MG63 (cell line): ENCODE measurements at regions not wholly inside any gene's neighbourhood (a gene's known extent, or its start where the extent isn't known, plus 50 kb on each side); places are given as distances from the start of the nearest gene placed in this dataset.

Source experiments
- DNase-seq: peaks from one replicate; pipeline ENCODE4 v3.0.0-alpha.2; 2020
- H3K27me3 ChIP-seq: fragments of 250-450 bp; sonication (Bioruptor Pico); 2 replicates; pipeline ENCODE4 v1.5.1; 2020; ENCODE audit warnings: mild to moderate bottlenecking, moderate library complexity
- H3K36me3 ChIP-seq: fragments of 250-450 bp; sonication (Bioruptor Pico); 2 replicates; pipeline ENCODE4 v1.5.1; 2020; ENCODE audit warnings: mild to moderate bottlenecking, moderate library complexity
- H3K4me3 ChIP-seq: fragments of 250-450 bp; sonication (Bioruptor Pico); 2 replicates; pipeline ENCODE4 v1.5.1; 2020; ENCODE audit warnings: mild to moderate bottlenecking, moderate library complexity
- H3K9me3 ChIP-seq: fragments of 250-450 bp; sonication (Bioruptor Pico); 2 replicates; pipeline ENCODE4 v1.5.1; 2020; ENCODE audit warnings: mild to moderate bottlenecking, moderate library complexity

GRCh38 chr10:85147346-85148250, 819.2 kb downstream of the CCSER2 start:
- no peaks in the 10 kb centered on the region for H3K36me3 ChIP-seq
- H3K27me3 ChIP-seq, result no peaks in the 10 kb centered on the region
- H3K9me3 ChIP-seq, result no peaks in the 10 kb centered on the region
- H3K4me3 ChIP-seq, result no peak overlapping the region
- no peak for DNase-seq

- DNase-seq, result no peak
- no peaks in the 10 kb centered on the region for H3K9me3 ChIP-seq
- no peaks in the 10 kb centered on the region for H3K36me3 ChIP-seq
- no peak overlapping the region for H3K4me3 ChIP-seq
- no peaks in the 10 kb centered on the region for H3K27me3 ChIP-seq
Observed at GRCh38 chr10:85148693-85149640, 820.6 kb downstream of the CCSER2 start.

GRCh38 chr10:85149766-85150165, 821.4 kb downstream of the CCSER2 start:
- no peak for DNase-seq
- no peaks in the 10 kb centered on the region for H3K36me3 ChIP-seq
- H3K9me3 ChIP-seq, result no peaks in the 10 kb centered on the region
- H3K27me3 ChIP-seq, result no peaks in the 10 kb centered on the region
- H3K4me3 ChIP-seq, result no peak overlapping the region

DNA sequence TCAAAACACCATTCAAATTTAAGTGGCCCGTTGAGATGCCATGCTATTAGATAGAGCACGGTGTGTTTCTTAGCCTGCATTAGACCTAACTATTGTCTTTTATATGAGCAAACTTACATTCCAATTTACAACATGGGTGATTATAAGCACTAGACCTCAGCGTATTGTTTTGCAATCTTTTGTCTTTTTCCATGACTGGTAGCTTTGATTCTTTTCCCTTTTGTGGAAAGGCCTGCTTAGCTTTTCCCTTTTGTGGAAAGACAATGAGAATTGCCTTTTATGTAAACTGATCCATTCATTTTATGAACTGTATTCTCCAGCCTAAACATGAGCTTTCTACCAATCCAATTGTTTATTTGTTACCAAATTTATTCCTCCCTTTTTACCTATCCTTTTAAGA, 823.1 kb downstream of the CCSER2 start:
- DNase-seq, result no peak
- H3K27me3 ChIP-seq, result no peaks in the 10 kb centered on the region
- H3K4me3 ChIP-seq, result no peak overlapping the region
- no peaks in the 10 kb centered on the region for H3K36me3 ChIP-seq
- no peaks in the 10 kb centered on the region for H3K9me3 ChIP-seq

DNA sequence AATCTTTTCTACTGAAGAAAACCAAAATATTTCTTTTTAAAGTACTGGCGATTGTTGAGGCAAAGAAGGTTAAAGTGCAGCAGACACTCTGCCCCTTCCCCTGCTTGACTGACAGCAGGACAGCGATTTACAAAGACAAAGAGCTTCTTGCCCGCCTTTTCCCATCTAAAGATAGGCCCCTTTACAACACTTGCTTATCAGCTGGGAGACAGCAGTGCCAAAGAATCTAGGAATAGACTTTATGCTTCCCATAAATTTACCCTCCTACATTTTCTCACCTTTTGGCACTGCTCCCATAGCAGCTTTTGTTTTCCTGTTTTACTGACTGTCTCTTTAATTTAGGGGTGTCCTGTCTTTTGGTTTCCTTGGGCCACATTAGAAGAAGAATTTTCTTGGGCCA, 824.1 kb downstream of the CCSER2 start:
- no peak overlapping the region for H3K4me3 ChIP-seq
- no peak for DNase-seq
- no peaks in the 10 kb centered on the region for H3K9me3 ChIP-seq
- H3K36me3 ChIP-seq, result no peaks in the 10 kb centered on the region
- no peaks in the 10 kb centered on the region for H3K27me3 ChIP-seq

- no peaks in the 10 kb centered on the region for H3K27me3 ChIP-seq
- H3K36me3 ChIP-seq, result no peaks in the 10 kb centered on the region
- no peak overlapping the region for H3K4me3 ChIP-seq
- no peak for DNase-seq
- no peaks in the 10 kb centered on the region for H3K9me3 ChIP-seq
Observed at GRCh38 chr10:85152911-85153310, 824.5 kb downstream of the CCSER2 start.

DNA sequence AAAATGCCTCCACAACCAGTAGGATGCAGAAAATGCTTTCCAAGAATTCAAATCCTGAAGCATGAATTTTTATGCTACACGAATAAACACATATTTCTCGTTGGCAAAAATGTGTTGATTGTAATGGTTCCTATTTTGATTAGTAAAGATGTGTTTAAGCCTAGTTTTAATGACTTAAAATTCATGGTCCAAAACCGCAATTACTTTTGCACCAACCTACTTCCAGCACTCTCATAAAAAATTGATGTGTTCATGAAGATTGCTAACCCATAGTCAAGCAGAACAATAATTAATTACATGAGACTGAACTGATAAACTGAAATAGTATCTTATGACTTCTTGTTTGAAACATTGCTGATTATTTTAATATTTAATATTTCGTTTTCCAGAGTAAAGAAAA, 828.8 kb downstream of the CCSER2 start:
- no peak for DNase-seq
- H3K36me3 ChIP-seq, result no peaks in the 10 kb centered on the region

GRCh38 chr10:85168243-85168642, 839.9 kb downstream of the CCSER2 start:
- H3K27me3 ChIP-seq, result no peaks in the 10 kb centered on the region
- H3K9me3 ChIP-seq, result no peaks in the 10 kb centered on the region
- H3K4me3 ChIP-seq, result no peak overlapping the region
- no peaks in the 10 kb centered on the region for H3K36me3 ChIP-seq
- DNase-seq, result no peak

More for the DNA sequence above, 828.8 kb downstream of the CCSER2 start:
- no peak overlapping the region for H3K4me3 ChIP-seq
- no peaks in the 10 kb centered on the region for H3K9me3 ChIP-seq
- H3K27me3 ChIP-seq, result no peaks in the 10 kb centered on the region

GRCh38 chr10:85170026-85170425, 841.6 kb downstream of the CCSER2 start:
- Histone ChIP-seq H3K36me3 (no peaks in the 10 kb centered on the region), H3K27me3 (no peaks in the 10 kb centered on the region), H3K9me3 (no peaks in the 10 kb centered on the region), H3K4me3 (no peak overlapping the region)
- no peak for DNase-seq

DNA sequence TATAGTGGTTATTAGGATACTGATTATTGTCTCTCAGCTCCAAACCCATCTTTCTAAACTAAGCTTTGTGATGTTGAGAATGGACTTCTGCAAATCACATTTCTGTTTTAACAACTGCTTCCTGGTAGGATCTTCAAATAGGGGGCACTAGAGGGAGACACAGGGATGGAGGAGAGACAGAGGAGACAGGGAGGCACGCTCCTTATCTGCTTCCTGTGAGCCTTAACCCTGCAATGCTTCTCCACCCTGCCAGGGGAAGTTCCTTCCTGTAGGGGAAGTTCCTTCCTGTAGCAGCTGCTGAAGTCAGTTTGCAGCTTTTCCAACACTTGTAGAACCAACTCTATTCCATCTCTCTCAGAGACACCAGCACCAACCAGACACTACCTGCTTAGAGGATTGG, 847.2 kb downstream of the CCSER2 start:
- DNase-seq, result no peak
- Histone ChIP-seq H3K9me3 (no peaks in the 10 kb centered on the region), H3K27me3 (no peaks in the 10 kb centered on the region), H3K4me3 (no peak overlapping the region), H3K36me3 (no peaks in the 10 kb centered on the region)

DNA sequence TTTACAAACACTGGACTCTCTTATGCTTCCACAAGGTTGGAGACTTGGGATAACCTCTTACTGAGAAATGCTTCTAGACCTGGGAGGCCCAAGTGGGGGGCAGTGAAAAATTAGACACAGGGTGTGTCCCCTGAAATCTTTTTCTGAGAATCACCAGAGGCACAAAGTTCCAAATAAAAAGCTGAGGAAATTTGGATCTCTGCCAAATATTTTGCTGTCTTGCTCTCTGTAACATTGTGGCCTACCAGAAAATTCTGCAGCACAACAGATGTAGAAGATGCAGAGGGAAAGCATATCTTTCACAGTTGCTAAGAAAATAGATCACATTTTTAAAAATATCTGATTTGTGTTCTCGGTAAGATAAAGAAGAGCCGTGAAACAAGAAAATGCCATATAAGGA, 849.4 kb downstream of the CCSER2 start:
- DNase-seq, result no peak
- H3K27me3 ChIP-seq, result no peaks in the 10 kb centered on the region
- H3K9me3 ChIP-seq, result no peaks in the 10 kb centered on the region
- no peaks in the 10 kb centered on the region for H3K36me3 ChIP-seq
- no peak overlapping the region for H3K4me3 ChIP-seq

- Histone ChIP-seq H3K36me3 (no peaks in the 10 kb centered on the region), H3K9me3 (no peaks in the 10 kb centered on the region), H3K27me3 (no peaks in the 10 kb centered on the region), H3K4me3 (no peak overlapping the region)
- no peak for DNase-seq
Observed at GRCh38 chr10:85187047-85187446, 858.7 kb downstream of the CCSER2 start.

DNA sequence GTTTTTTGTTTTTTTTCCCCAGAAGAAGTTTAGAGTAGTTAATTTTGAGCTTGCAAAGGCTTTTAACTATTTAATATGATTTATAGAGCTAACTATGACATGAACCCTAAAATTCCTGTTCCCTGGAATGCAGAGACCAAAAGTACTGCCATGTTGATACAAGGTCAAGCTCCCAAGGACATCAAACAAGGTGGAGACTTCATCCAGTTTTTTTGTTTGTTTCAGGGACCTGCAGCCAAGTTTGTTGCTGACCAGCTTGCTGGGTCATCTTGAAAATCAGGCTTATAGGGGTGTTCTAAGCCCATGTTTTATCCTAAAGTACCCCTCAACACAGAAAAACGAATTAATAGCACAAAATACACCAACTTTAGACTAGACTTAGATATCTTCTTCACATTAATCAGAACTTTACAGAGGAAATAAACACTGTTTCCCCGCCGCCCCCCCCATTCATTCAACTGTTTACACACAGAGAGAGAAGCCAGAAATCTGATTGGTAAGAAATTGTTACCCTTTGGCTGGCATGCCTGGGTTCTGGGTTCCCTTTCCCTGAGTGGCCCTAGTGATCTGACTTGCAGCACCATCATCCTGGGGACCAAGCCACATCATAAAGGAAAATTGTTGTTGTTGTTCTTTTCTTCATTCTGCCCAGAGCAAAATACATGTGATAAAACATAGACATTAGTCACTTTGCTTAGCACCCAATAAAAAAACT, 860.5 kb downstream of the CCSER2 start:
- DNase-seq, result no peak
- Histone ChIP-seq H3K4me3 (no peak overlapping the region), H3K36me3 (no peaks in the 10 kb centered on the region), H3K27me3 (no peaks in the 10 kb centered on the region), H3K9me3 (no peaks in the 10 kb centered on the region)

- no peaks in the 10 kb centered on the region for H3K9me3 ChIP-seq
- no peaks in the 10 kb centered on the region for H3K27me3 ChIP-seq
- no peaks in the 10 kb centered on the region for H3K36me3 ChIP-seq
- DNase-seq, result no peak
- H3K4me3 ChIP-seq, result no peak overlapping the region
Observed at GRCh38 chr10:85193796-85194195, 865.4 kb downstream of the CCSER2 start.

- DNase-seq, result no peak
- Histone ChIP-seq H3K9me3 (no peaks in the 10 kb centered on the region), H3K36me3 (no peaks in the 10 kb centered on the region), H3K4me3 (no peak overlapping the region), H3K27me3 (no peaks in the 10 kb centered on the region)
Observed at GRCh38 chr10:85194706-85195105, 866.3 kb downstream of the CCSER2 start.

GRCh38 chr10:85195596-85195995, 867.2 kb downstream of the CCSER2 start:
- Histone ChIP-seq H3K27me3 (no peaks in the 10 kb centered on the region), H3K4me3 (no peak overlapping the region), H3K36me3 (no peaks in the 10 kb centered on the region), H3K9me3 (no peaks in the 10 kb centered on the region)
- DNase-seq, result no peak

DNA sequence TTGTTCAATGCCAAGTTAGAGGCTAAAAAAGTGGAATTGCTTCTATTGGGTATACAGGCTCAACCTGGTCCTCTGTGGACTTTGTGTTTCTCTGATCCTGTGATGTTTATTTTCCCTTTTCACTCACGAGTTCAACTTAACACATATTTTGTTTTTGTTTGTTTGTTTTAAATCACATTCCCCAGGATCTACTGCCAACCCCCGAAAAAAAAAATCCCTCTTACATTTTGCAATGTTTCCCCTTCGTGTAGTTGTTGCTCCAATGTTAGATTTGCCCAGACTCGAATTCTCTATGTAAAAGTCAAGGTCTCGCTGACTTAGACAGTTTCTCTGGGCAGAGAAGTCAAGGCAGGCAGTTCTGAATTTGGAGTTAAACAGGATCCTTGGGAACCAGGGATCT, 876.4 kb downstream of the CCSER2 start:
- no peak overlapping the region for H3K4me3 ChIP-seq
- H3K36me3 ChIP-seq, result no peaks in the 10 kb centered on the region
- no peaks in the 10 kb centered on the region for H3K9me3 ChIP-seq
- no peaks in the 10 kb centered on the region for H3K27me3 ChIP-seq
- no peak for DNase-seq
